OCI-LY1 (cell line): ENCODE measurements at regions not wholly inside any gene's neighbourhood (a gene's known extent, or its start where the extent isn't known, plus 50 kb on each side); places are given as distances from the start of the nearest gene placed in this dataset.

Source experiments
- H2AFZ ChIP-seq: fragments of 200-600 bp; sonication (generic), shearing (Covaris generic); 2 replicates; pipeline ENCODE4 v1.6.0; 2014; ENCODE audit warnings: antibody characterized with exemption, mild to moderate bottlenecking, low read length
- H3F3A ChIP-seq: fragments of 200-600 bp; sonication (generic), shearing (Covaris generic); 2 replicates; pipeline ENCODE4 v1.6.0; 2014; ENCODE audit warnings: mild to moderate bottlenecking, antibody characterized with exemption, low read length, moderate library complexity; ENCODE audit not compliant: insufficient read depth
- H3K27ac ChIP-seq: fragments of 200-600 bp; sonication (generic); 2 replicates; pipeline ENCODE4 v1.5.1; 2014; ENCODE audit warnings: low read length, mixed run types, mild to moderate bottlenecking, low read depth; ENCODE audit not compliant: poor library complexity, severe bottlenecking
- H3K27me3 ChIP-seq: fragments of 200-600 bp; sonication (generic); 2 replicates; pipeline ENCODE4 v1.6.0; 2014; ENCODE audit warnings: antibody characterized with exemption, mild to moderate bottlenecking, low read length, moderate library complexity; ENCODE audit not compliant: insufficient read depth
- H3K36me3 ChIP-seq: fragments of 200-600 bp; sonication (generic); 2 replicates; pipeline ENCODE4 v1.6.1; 2014; ENCODE audit warnings: mild to moderate bottlenecking, antibody characterized with exemption, low read length, moderate library complexity, mixed read lengths; ENCODE audit not compliant: insufficient read depth
- H3K4me1 ChIP-seq: fragments of 200-600 bp; sonication (generic); 2 replicates; pipeline ENCODE4 v1.5.1; 2014; ENCODE audit warnings: mild to moderate bottlenecking, low read length, moderate library complexity; ENCODE audit not compliant: insufficient read depth, severe bottlenecking
- H3K4me2 ChIP-seq: fragments of 200-600 bp; sonication (generic), shearing (Covaris generic); 2 replicates; pipeline ENCODE4 v1.6.1; 2014; ENCODE audit warnings: low read length
- H3K4me3 ChIP-seq: fragments of 200-600 bp; sonication (generic); 2 replicates; pipeline ENCODE4 v1.5.1; 2014; ENCODE audit warnings: low read length, low read depth, mild to moderate bottlenecking, mixed read lengths; ENCODE audit not compliant: poor library complexity, severe bottlenecking
- H3K79me2 ChIP-seq: fragments of 200-600 bp; shearing (Covaris generic); 2 replicates; pipeline ENCODE4 v1.6.1; 2016; ENCODE audit warnings: mixed run types, low read length, mixed read lengths; ENCODE audit not compliant: insufficient read depth
- H3K9ac ChIP-seq: fragments of 200-600 bp; sonication (generic), shearing (Covaris generic); 2 replicates; pipeline ENCODE4 v1.6.1; 2014; ENCODE audit warnings: mild to moderate bottlenecking, low read length, mixed read lengths
- H3K9me2 ChIP-seq: fragments of 200-600 bp; sonication (generic), shearing (Covaris generic); 2 replicates; pipeline ENCODE4 v1.6.1; 2014; ENCODE audit warnings: low read depth, mild to moderate bottlenecking, low read length, mixed read lengths
- H3K9me3 ChIP-seq: fragments of 200-600 bp; shearing (Covaris generic); 2 replicates; pipeline ENCODE4 v1.6.1; 2014; ENCODE audit warnings: low read length, mixed read lengths
- H4K20me1 ChIP-seq: fragments of 200-600 bp; sonication (generic), shearing (Covaris generic); 2 replicates; pipeline ENCODE4 v1.6.0; 2016; ENCODE audit warnings: mild to moderate bottlenecking, low read length; ENCODE audit not compliant: insufficient read depth
- EZH2 ChIP-seq: fragments of 200-600 bp; sonication (generic), shearing (Covaris generic); IDR thresholded peaks from 2 replicates; pipeline ENCODE4 v1.8.0; 2017; ENCODE audit warnings: borderline replicate concordance, mixed run types, mild to moderate bottlenecking, antibody characterized with exemption, low read length, moderate library complexity, mixed read lengths
- TF ChIP-seq, protein P1 (sequence below): fragments of 200-600 bp; sonication (generic), shearing (Covaris generic); IDR thresholded peaks from 2 replicates; pipeline ENCODE4 v1.5.1; 2017; ENCODE audit warnings: mild to moderate bottlenecking, antibody characterized with exemption, low read length, moderate library complexity, mixed read lengths

DNA sequence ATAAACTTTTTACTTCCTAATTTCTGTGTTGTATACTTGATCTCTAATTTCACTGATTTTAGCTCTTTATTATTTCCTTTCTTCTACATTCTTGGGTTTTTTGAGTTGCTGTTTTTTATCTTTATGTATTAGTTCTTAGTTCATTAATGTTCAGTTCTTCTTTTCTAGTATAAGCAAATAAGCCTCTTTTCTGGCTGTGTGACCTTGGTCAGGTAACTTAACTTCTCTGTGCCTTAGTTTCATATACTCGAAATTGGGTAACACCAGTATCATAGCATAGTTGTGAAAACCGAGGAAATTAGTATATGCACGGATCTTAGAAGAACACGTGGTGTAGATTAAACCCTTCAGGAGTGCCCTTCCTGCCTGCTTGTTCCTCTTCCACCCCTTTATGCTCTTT is 130.2 kb upstream of the C1QTNF9B start:
- Histone ChIP-seq H3K4me1 (no peaks in the 10 kb centered on the region), H3K9me2 (no peaks in the 10 kb centered on the region), H2AFZ (no peak overlapping the region), H3K4me2 (no peak overlapping the region), H3K79me2 (no peaks in the 10 kb centered on the region), H3K27ac (no peak overlapping the region), H3K9ac (no peak overlapping the region), H3K27me3 (no peaks in the 10 kb centered on the region), H3F3A (no peaks in the 10 kb centered on the region), H3K4me3 (no peak overlapping the region), H4K20me1 (no peaks in the 10 kb centered on the region), H3K9me3 (no peaks in the 10 kb centered on the region), H3K36me3 (no peaks in the 10 kb centered on the region)
- TF ChIP-seq, protein P1, sequence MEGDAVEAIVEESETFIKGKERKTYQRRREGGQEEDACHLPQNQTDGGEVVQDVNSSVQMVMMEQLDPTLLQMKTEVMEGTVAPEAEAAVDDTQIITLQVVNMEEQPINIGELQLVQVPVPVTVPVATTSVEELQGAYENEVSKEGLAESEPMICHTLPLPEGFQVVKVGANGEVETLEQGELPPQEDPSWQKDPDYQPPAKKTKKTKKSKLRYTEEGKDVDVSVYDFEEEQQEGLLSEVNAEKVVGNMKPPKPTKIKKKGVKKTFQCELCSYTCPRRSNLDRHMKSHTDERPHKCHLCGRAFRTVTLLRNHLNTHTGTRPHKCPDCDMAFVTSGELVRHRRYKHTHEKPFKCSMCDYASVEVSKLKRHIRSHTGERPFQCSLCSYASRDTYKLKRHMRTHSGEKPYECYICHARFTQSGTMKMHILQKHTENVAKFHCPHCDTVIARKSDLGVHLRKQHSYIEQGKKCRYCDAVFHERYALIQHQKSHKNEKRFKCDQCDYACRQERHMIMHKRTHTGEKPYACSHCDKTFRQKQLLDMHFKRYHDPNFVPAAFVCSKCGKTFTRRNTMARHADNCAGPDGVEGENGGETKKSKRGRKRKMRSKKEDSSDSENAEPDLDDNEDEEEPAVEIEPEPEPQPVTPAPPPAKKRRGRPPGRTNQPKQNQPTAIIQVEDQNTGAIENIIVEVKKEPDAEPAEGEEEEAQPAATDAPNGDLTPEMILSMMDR = no peak
- TF ChIP-seq EZH2 = no peak

DNA sequence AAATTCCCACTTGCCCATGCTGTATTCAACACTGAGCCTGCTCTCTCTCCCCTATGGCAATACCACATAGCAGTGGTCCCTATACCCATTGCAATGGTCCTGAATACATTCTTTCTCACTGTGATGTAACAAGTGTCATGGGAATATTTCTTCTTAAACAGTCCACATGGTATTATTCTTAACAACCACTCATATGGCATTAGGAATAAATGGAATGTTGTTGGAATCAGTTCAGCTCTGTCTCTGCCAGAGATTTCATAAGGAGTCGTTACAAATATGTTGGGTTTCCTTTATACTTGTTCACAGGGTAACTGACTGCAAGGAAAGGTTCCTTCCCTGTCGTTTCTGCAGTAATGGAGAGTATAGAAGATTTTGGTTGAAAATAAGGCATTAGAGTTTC is 128.3 kb upstream of the SPATA13 start:
- no peak overlapping the region for H3K9ac ChIP-seq
- H3K36me3 ChIP-seq = no peaks in the 10 kb centered on the region
- H3F3A ChIP-seq = no peaks in the 10 kb centered on the region
- H4K20me1 ChIP-seq = no peaks in the 10 kb centered on the region
- no peaks in the 10 kb centered on the region for H3K79me2 ChIP-seq
- H3K9me2 ChIP-seq = no peaks in the 10 kb centered on the region
- H3K4me2 ChIP-seq = no peak overlapping the region
- H3K4me1 ChIP-seq = no peaks in the 10 kb centered on the region
- no peak overlapping the region for H2AFZ ChIP-seq
- no peaks in the 10 kb centered on the region for H3K9me3 ChIP-seq
- H3K27me3 ChIP-seq = no peaks in the 10 kb centered on the region
- TF ChIP-seq, protein P1 = no peak
- no peak for TF ChIP-seq EZH2
- no peak overlapping the region for H3K27ac ChIP-seq
- H3K4me3 ChIP-seq = no peak overlapping the region

DNA sequence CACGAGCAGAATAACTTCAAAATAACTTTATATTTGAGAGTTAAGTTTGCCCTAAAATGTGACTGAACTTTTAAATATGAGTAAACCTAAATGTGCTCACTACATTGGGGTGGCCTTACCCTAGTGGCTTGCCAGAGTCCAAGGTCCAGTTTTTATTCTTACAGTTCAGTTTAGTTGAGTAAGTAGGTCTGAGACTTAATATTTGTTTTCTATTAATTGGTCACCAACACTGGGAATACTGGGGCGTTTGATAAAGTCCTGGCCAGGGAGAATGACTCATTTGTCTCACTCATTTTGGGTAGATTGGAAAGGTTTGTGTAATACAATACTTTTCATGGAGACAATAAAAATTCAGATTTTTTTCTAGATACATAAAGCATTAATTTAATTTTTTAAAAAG is 127.8 kb upstream of the SPATA13 start:
- no peaks in the 10 kb centered on the region for H3K36me3 ChIP-seq
- no peak overlapping the region for H3K4me3 ChIP-seq
- TF ChIP-seq, protein P1 = no peak
- no peak for TF ChIP-seq EZH2
- no peaks in the 10 kb centered on the region for H3F3A ChIP-seq
- H3K79me2 ChIP-seq = no peaks in the 10 kb centered on the region
- H3K27ac ChIP-seq = no peak overlapping the region
- no peak overlapping the region for H3K9ac ChIP-seq
- H4K20me1 ChIP-seq = no peaks in the 10 kb centered on the region
- no peaks in the 10 kb centered on the region for H3K4me1 ChIP-seq
- H3K9me3 ChIP-seq = no peaks in the 10 kb centered on the region
- H3K9me2 ChIP-seq = no peaks in the 10 kb centered on the region
- H3K4me2 ChIP-seq = no peak overlapping the region
- H2AFZ ChIP-seq = no peak overlapping the region
- H3K27me3 ChIP-seq = no peaks in the 10 kb centered on the region
